GM18861 (cell line): ENCODE measurements at regions not wholly inside any gene's neighbourhood (a gene's known extent, or its start where the extent isn't known, plus 50 kb on each side); places are given as distances from the start of the nearest gene placed in this dataset.
"Not testable (repeated sequence)": the region's sequence is repeated elsewhere in the genome, so short reads cannot be mapped to it uniquely, and the experiment has no call there.

Experiments used
- ATAC-seq: cut with Tn5 transposase; IDR thresholded peaks from one replicate; pipeline ENCODE4 v1.9.1; 2021; ENCODE audit not compliant: unreplicated experiment

- no peak for ATAC-seq
These were observed 252.4 kb upstream of the PHF14 start for GRCh38 chr7:10721289-10721688.

GRCh38 chr7:10723832-10724231, 249.8 kb upstream of the PHF14 start:
- no peak for ATAC-seq

- no peak for ATAC-seq
These were observed 249.2 kb upstream of the PHF14 start for GRCh38 chr7:10724449-10724848.

GRCh38 chr7:10727636-10728035, 246.0 kb upstream of the PHF14 start:
- ATAC-seq, result no peak

GRCh38 chr7:10731253-10731773, 242.4 kb upstream of the PHF14 start:
- ATAC-seq, result no peak

GRCh38 chr7:10733747-10734146, 239.9 kb upstream of the PHF14 start:
- no peak for ATAC-seq

GRCh38 chr7:10734595-10734994, 239.1 kb upstream of the PHF14 start:
- no peak for ATAC-seq

GRCh38 chr7:10739401-10739800, 234.3 kb upstream of the PHF14 start:
- ATAC-seq, result no peak

GRCh38 chr7:10740805-10741204, 232.9 kb upstream of the PHF14 start:
- ATAC-seq, result no peak

GRCh38 chr7:10756981-10757380, 216.7 kb upstream of the PHF14 start:
- ATAC-seq, result no peak

- ATAC-seq, result no peak
These were observed 214.6 kb upstream of the PHF14 start for GRCh38 chr7:10759120-10759519.

- ATAC-seq, result no peak
These were observed 205.9 kb upstream of the PHF14 start for GRCh38 chr7:10767771-10768170.

GRCh38 chr7:10770176-10770575, 203.5 kb upstream of the PHF14 start:
- no peak for ATAC-seq

- ATAC-seq, result no peak
These were observed 200.2 kb upstream of the PHF14 start for GRCh38 chr7:10773430-10773829.

- ATAC-seq, result no peak
These were observed 193.9 kb upstream of the PHF14 start for GRCh38 chr7:10779465-10780399.

GRCh38 chr7:10780400-10780747, 193.3 kb upstream of the PHF14 start:
- no peak for ATAC-seq

GRCh38 chr7:10786976-10787375, 186.7 kb upstream of the PHF14 start:
- ATAC-seq, result not testable (repeated sequence)

GRCh38 chr7:10789170-10789569, 184.5 kb upstream of the PHF14 start:
- no peak for ATAC-seq

- no peak for ATAC-seq
These were observed 182.8 kb upstream of the PHF14 start for GRCh38 chr7:10790910-10791309.

- no peak for ATAC-seq
These were observed 179.5 kb upstream of the PHF14 start for GRCh38 chr7:10793995-10794775.

GRCh38 chr7:10797157-10797556, 176.5 kb upstream of the PHF14 start:
- ATAC-seq, result no peak

- ATAC-seq, result no peak
These were observed 175.6 kb upstream of the PHF14 start for GRCh38 chr7:10798044-10798443.
